ENCODE measurements at regions not wholly inside any gene's neighbourhood (a gene's known extent, or its start where the extent isn't known, plus 50 kb on each side); places are given as distances from the start of the nearest gene placed in this dataset.
"Not testable (repeated sequence)": the region's sequence is repeated elsewhere in the genome, so short reads cannot be mapped to it uniquely, and the experiment has no call there.

DNA sequence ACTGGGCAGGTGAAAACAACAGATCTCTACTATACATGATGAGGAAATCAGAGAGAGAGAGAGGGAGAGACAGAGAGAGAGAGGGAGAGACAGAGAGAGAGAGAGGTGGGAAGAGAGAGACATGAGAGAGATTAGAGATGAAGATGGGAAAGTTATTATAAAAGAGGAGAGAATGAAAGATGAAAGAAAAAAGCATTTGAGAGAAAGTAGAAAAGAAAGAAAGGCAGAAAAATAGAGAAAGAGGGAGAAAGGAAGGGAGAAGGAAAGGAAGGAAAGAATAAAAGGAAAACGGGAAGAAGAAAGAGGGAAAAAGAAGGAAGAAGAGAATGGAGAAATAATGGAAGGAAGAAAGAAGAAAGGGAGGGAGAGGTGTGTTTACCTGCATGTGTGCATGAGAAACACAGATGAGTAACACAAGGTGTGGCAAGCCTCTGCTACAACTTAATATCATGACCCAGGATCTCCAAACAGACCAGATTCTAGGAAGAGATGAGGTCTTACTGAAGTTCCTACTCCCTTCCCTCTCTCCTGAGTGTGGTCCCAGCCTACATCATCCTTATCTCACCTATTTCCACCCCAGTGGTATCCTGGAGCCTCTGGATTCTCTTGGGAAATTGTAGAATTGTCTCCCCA is 176.3 kb downstream of the C12orf75 start:
- 69% methylated on average over 1 of the region's 1 CpG for WGBS (ENCODE audit: insufficient coverage)
- POLR2A ChIA-PET: no interaction called here
- H3K36me3 ChIP-seq (ENCODE audit: control insufficient read depth in 4 of 4, insufficient read depth in 4 of 4, low read length in 3 of 4): no peaks in the 10 kb centered on the region
- peaks cover 0 to 3% (median 0%) of the 10 kb centered on the region in 5 experiments for H3K9me3 ChIP-seq (ENCODE audit: control extremely low read depth in 1 of 5, control insufficient read depth in 4 of 5, insufficient read depth in 2 of 5, low read depth in 1 of 5, low read length in 4 of 5)
- peaks cover 0 to 27% (median 7%) of the 10 kb centered on the region in 5 experiments for H3K27me3 ChIP-seq (replicated peaks in 2 of 5; ENCODE audit: control insufficient read depth in 4 of 5, insufficient read depth in 5 of 5, low read length in 4 of 5)
- H3K27ac ChIP-seq (ENCODE audit: insufficient read depth in 1 of 2, low read depth in 1 of 2, low read length in 2 of 2, poor library complexity in 1 of 2, severe bottlenecking in 2 of 2): no peak overlapping the region
- DNase-seq: no peak
- CTCF ChIA-PET: no interaction called here
- no peak overlapping the region for H3K4me3 ChIP-seq (ENCODE audit: control insufficient read depth in 1 of 7, extremely low read depth in 1 of 7, insufficient read depth in 4 of 7, low read depth in 2 of 7, low read length in 6 of 7)
- no peaks in the 10 kb centered on the region for H3K4me1 ChIP-seq (ENCODE audit: control extremely low read depth in 1 of 4, control insufficient read depth in 4 of 4, insufficient read depth in 4 of 4, low read length in 3 of 4)

DNA sequence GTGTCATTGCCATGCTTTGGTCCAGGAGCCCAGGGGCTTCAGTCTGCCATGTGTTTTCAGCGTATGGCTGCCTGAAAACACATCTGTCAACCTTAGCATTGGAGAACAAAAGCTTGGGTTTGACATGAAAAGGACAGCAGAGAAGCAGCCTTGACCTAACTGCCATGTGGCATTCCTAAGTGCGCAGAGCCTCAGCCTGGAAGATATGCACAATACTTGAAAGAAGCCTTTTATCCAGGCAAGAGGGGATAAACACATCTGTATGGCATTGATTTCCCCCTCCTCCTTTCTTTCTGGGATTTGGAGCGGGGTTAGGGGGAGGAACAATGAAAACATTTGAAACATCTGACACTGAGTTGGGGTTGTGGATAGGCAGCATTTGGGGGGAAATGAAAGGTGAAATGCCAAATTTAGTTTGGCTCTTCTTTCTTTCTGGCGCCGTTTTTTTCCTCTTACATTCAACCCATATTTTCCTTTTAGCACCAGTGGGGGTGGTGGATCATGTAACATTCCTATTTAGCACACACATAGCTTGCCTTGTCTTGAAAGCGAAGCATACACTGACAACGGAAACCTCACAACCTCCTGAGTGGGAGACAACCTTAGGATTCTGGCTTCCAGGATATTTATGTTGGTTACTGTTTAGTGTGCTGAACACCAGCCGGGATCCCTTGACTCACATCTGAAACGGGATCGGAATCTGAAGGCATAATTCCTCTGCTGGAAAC is 177.0 kb downstream of the C12orf75 start:
- Histone ChIP-seq H3K27ac (ENCODE audit: insufficient read depth in 1 of 2, low read depth in 1 of 2, low read length in 2 of 2, poor library complexity in 1 of 2, severe bottlenecking in 2 of 2) (no peak overlapping the region), H3K27me3 (replicated peaks in 2 of 5; ENCODE audit: control insufficient read depth in 4 of 5, insufficient read depth in 5 of 5, low read length in 4 of 5) (peaks cover 0 to 28% (median 7%) of the 10 kb centered on the region in 5 experiments), H3K4me3 (ENCODE audit: control insufficient read depth in 1 of 7, extremely low read depth in 1 of 7, insufficient read depth in 4 of 7, low read depth in 2 of 7, low read length in 6 of 7) (no peak overlapping the region), H3K36me3 (ENCODE audit: control insufficient read depth in 4 of 4, insufficient read depth in 4 of 4, low read length in 3 of 4) (no peaks in the 10 kb centered on the region), H3K9me3 (ENCODE audit: control extremely low read depth in 1 of 5, control insufficient read depth in 4 of 5, insufficient read depth in 2 of 5, low read depth in 1 of 5, low read length in 4 of 5) (peaks cover 0 to 3% (median 0%) of the 10 kb centered on the region in 5 experiments), H3K4me1 (ENCODE audit: control extremely low read depth in 1 of 4, control insufficient read depth in 4 of 4, insufficient read depth in 4 of 4, low read length in 3 of 4) (no peaks in the 10 kb centered on the region)
- no peak for DNase-seq
- WGBS (ENCODE audit: insufficient coverage): 98% methylated on average over 4 of the region's 10 CpGs
- POLR2A ChIA-PET: no interaction called here
- CTCF ChIA-PET: no interaction called here

DNA sequence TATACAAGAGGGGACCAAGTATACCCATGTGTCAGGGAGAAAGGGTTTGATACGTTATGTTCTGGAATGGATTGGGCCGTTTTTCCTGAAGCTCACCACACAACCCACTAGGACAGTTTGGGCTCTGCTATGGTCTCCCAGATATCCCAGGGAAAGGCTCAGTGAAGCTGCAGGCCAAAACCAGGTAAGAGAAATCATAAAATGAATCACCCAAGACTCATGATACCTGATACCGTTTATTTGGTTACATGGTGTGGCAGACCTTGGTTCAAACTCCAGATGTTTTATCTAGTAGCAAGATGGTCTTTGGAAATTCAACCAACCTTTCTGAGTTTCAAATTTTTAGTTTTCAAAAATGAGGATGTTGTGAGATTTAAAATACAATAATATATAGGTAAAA is 177.6 kb downstream of the C12orf75 start:
- no peak overlapping the region for H3K4me3 ChIP-seq (ENCODE audit: control insufficient read depth in 1 of 7, extremely low read depth in 1 of 7, insufficient read depth in 4 of 7, low read depth in 2 of 7, low read length in 6 of 7)
- H3K9me3 ChIP-seq (ENCODE audit: control extremely low read depth in 1 of 5, control insufficient read depth in 4 of 5, insufficient read depth in 2 of 5, low read depth in 1 of 5, low read length in 4 of 5): peaks cover 0 to 3% (median 0%) of the 10 kb centered on the region in 5 experiments
- CTCF ChIA-PET: no interaction called here
- POLR2A ChIA-PET: interaction anchor here (0.7 kb wide), 1 partner anchor 18 kb away, joined by 3 read pairs; no protein-coding TSS in a partner anchor
- DNase-seq: no peak
- H3K27me3 ChIP-seq (replicated peaks in 2 of 5; ENCODE audit: control insufficient read depth in 4 of 5, insufficient read depth in 5 of 5, low read length in 4 of 5): peaks cover 0 to 28% (median 7%) of the 10 kb centered on the region in 5 experiments
- no peaks in the 10 kb centered on the region for H3K4me1 ChIP-seq (ENCODE audit: control extremely low read depth in 1 of 4, control insufficient read depth in 4 of 4, insufficient read depth in 4 of 4, low read length in 3 of 4)
- H3K27ac ChIP-seq (ENCODE audit: insufficient read depth in 1 of 2, low read depth in 1 of 2, low read length in 2 of 2, poor library complexity in 1 of 2, severe bottlenecking in 2 of 2): no peak overlapping the region
- H3K36me3 ChIP-seq (ENCODE audit: control insufficient read depth in 4 of 4, insufficient read depth in 4 of 4, low read length in 3 of 4): no peaks in the 10 kb centered on the region
- WGBS (ENCODE audit: insufficient coverage): 100% methylated on average over 3 of the region's 3 CpGs

DNA sequence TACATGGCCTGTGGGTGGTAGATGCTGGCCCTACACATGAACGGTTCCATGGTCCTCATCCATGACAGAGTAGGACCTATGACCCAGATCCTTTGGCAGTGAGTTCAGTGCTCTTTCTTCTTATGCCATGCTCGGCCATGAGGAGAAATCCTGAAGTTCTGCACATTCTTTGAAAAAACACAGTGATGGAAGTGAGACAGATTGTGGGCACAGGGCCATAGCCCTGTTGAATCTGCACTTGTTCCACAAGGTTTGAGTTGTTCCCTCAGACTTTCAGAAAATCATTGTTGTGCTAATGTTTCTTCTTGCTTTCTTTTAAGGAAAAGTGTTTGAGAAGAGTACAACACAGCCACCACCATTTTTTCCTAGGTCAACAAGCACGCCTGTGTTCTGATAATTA is 180.0 kb downstream of the C12orf75 start:
- H3K4me3 ChIP-seq (ENCODE audit: control insufficient read depth in 1 of 7, extremely low read depth in 1 of 7, insufficient read depth in 4 of 7, low read depth in 2 of 7, low read length in 6 of 7): no peak overlapping the region
- peaks cover 0 to 28% (median 7%) of the 10 kb centered on the region in 5 experiments for H3K27me3 ChIP-seq (replicated peaks in 2 of 5; ENCODE audit: control insufficient read depth in 4 of 5, insufficient read depth in 5 of 5, low read length in 4 of 5)
- CTCF ChIA-PET: no interaction called here
- POLR2A ChIA-PET: no interaction called here
- no peaks in the 10 kb centered on the region for H3K4me1 ChIP-seq (ENCODE audit: control extremely low read depth in 1 of 4, control insufficient read depth in 4 of 4, insufficient read depth in 4 of 4, low read length in 3 of 4)
- no peak overlapping the region for H3K27ac ChIP-seq (ENCODE audit: insufficient read depth in 1 of 2, low read depth in 1 of 2, low read length in 2 of 2, poor library complexity in 1 of 2, severe bottlenecking in 2 of 2)
- no peak for DNase-seq
- H3K9me3 ChIP-seq (ENCODE audit: control extremely low read depth in 1 of 5, control insufficient read depth in 4 of 5, insufficient read depth in 2 of 5, low read depth in 1 of 5, low read length in 4 of 5): peaks cover 0 to 3% (median 0%) of the 10 kb centered on the region in 5 experiments
- WGBS (ENCODE audit: insufficient coverage): 86% methylated on average over 3 of the region's 3 CpGs
- no peaks in the 10 kb centered on the region for H3K36me3 ChIP-seq (ENCODE audit: control insufficient read depth in 4 of 4, insufficient read depth in 4 of 4, low read length in 3 of 4)

DNA sequence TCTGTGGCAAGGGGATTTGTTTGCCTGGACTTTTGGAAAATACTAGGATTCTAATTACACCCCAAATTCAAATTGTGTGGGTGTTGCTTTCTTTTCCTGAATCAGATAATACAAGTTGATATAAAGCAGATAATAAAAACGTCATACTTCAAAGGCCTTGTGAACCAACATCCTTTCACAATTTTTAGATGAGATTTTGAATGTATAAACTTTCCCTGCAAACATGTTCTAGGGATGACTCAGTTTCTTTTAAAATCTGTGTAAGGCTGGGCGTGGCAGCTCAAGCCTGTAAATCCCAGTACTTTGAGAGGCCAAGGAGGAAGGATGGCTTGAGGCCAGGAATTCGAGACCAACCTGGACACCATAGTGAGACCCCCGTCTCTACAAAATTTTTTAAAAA is 182.4 kb downstream of the C12orf75 start:
- H3K9me3 ChIP-seq (ENCODE audit: control extremely low read depth in 1 of 5, control insufficient read depth in 4 of 5, insufficient read depth in 2 of 5, low read depth in 1 of 5, low read length in 4 of 5); DNase-seq; H3K27ac ChIP-seq (ENCODE audit: insufficient read depth in 1 of 2, low read depth in 1 of 2, low read length in 2 of 2, poor library complexity in 1 of 2, severe bottlenecking in 2 of 2); POLR2A ChIA-PET; H3K4me3 ChIP-seq (ENCODE audit: control insufficient read depth in 1 of 7, extremely low read depth in 1 of 7, insufficient read depth in 4 of 7, low read depth in 2 of 7, low read length in 6 of 7); CTCF ChIA-PET; H3K4me1 ChIP-seq (ENCODE audit: control extremely low read depth in 1 of 4, control insufficient read depth in 4 of 4, insufficient read depth in 4 of 4, low read length in 3 of 4); H3K36me3 ChIP-seq (ENCODE audit: control insufficient read depth in 4 of 4, insufficient read depth in 4 of 4, low read length in 3 of 4): not testable (repeated sequence)
- WGBS (ENCODE audit: insufficient coverage): 100% methylated on average over 2 of the region's 4 CpGs
- H3K27me3 ChIP-seq (replicated peaks in 2 of 5; ENCODE audit: control insufficient read depth in 4 of 5, insufficient read depth in 5 of 5, low read length in 4 of 5): peaks cover 0 to 14% (median 2%) of the 10 kb centered on the region in 5 experiments

DNA sequence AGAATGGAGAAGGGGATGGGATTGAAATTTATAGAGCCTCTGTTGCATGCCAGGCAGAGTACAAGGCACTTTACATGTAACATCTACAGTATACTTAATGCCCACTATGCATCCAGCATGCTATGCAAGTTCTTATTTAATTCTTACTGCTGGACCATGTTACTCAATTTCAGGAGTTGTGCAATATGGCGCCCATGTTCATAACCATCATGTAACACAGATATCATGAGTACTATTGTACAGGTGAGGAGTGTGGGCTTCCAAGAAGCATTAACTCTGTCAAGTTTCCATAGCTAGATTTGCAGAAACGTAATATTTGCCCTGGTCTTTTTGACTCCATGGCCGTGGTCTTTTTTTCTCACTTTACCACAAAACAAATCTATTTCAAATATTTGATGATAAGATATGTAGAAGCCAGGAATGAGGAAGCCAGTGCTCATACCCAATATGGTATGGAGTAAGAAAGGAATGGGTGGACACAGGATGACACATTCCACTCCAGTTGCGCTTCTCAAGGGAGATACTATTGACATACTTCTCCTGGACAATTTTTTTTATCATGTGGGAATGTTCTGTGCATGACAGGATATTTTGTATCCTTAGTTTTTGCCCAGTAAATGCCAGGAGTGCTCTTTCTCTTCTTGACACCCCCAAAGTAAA is 191.8 kb downstream of the C12orf75 start:
- 100% methylated on average over 1 of the region's 4 CpGs for WGBS (ENCODE audit: insufficient coverage)
- Histone ChIP-seq H3K9me3 (ENCODE audit: control extremely low read depth in 1 of 5, control insufficient read depth in 4 of 5, insufficient read depth in 2 of 5, low read depth in 1 of 5, low read length in 4 of 5) (peaks cover 0 to 3% (median 0%) of the 10 kb centered on the region in 5 experiments), H3K27ac (ENCODE audit: insufficient read depth in 1 of 2, low read depth in 1 of 2, low read length in 2 of 2, poor library complexity in 1 of 2, severe bottlenecking in 2 of 2) (no peak overlapping the region), H3K4me1 (ENCODE audit: control extremely low read depth in 1 of 4, control insufficient read depth in 4 of 4, insufficient read depth in 4 of 4, low read length in 3 of 4) (no peaks in the 10 kb centered on the region), H3K4me3 (ENCODE audit: control insufficient read depth in 1 of 7, extremely low read depth in 1 of 7, insufficient read depth in 4 of 7, low read depth in 2 of 7, low read length in 6 of 7) (no peak overlapping the region), H3K36me3 (ENCODE audit: control insufficient read depth in 4 of 4, insufficient read depth in 4 of 4, low read length in 3 of 4) (no peaks in the 10 kb centered on the region), H3K27me3 (replicated peaks in 2 of 5; ENCODE audit: control insufficient read depth in 4 of 5, insufficient read depth in 5 of 5, low read length in 4 of 5) (peaks cover 0 to 12% (median 11%) of the 10 kb centered on the region in 5 experiments)
- CTCF ChIA-PET: no interaction called here
- no peak for DNase-seq
- POLR2A ChIA-PET: no interaction called here
